ENCODE measurements at regions not wholly inside any gene's neighbourhood (a gene's known extent, or its start where the extent isn't known, plus 50 kb on each side); places are given as distances from the start of the nearest gene placed in this dataset.

DNA sequence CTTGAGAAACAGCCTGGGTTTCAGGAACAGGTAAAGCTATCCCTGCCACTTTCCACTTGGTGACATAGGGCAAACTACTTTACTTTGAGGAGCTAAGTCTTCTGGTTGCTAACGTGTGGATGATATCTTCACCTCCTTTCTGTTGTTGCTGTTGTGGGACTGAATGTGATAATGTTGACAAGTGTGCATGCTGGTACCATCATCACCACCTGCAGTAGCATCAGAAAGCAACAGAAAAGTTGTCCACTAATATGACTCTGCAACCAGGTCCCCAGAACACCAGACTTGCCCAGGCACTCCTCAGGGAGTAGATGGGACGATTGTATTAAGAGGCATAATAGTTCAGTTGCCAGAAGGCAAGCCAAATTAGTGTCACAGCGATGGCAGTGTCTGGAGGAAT, 203.2 kb upstream of the MCTP2 start:
- TF ChIP-seq ZFP30 (CRISPR knock-in tag; IDR thresholded peaks at IDR 0.05) (no peak), OSR1 (CRISPR knock-in tag; IDR thresholded peaks at IDR 0.05) (no peak)
